ENCODE measurements at regions not wholly inside any gene's neighbourhood (a gene's known extent, or its start where the extent isn't known, plus 50 kb on each side); places are given as distances from the start of the nearest gene placed in this dataset.

DNA sequence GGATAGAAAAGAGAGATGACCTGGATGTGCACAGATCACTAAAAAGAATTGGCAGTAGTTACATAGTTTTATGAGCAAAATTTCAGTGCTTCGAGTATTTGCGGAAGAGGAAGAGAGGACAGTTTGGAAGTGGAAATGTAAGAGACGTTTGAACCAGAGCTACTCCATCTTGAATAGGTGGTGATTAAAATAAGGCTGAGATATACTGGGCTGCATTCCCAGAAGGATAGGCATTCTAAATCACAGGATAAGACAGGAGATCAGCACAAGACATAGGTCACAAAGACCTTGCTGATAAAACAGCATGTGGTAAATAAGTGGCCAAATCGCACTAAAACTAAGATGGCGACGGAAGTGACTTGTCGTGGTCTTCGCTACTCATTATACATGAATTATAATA, 453.3 kb downstream of the COL11A1 start:
- intact Hi-C loops (cut with DNase I; ENCODE audit: low total_unique reads), result no loop called here
- no peak for DNase-seq
- H3K9me3 ChIP-seq, result peaks cover 0 to 8% (median 4%) of the 10 kb centered on the region in 8 donors
- H3K27ac ChIP-seq, result no peak overlapping the region
- no peaks in the 10 kb centered on the region for H3K4me1 ChIP-seq
- H3K27me3 ChIP-seq (replicated peaks in 1 of 7), result no peaks in the 10 kb centered on the region
- 91 to 96% (median 94%) methylated on average over 8 of the region's 8 CpGs for WGBS, 5 donors
- no peaks in the 10 kb centered on the region for H3K36me3 ChIP-seq
- TF ChIP-seq POLR2AphosphoS5 (IDR thresholded peaks at IDR 0.05) (no peak), POLR2A (IDR thresholded peaks at IDR 0.05) (no peak)
- TF ChIP-seq, protein P1, sequence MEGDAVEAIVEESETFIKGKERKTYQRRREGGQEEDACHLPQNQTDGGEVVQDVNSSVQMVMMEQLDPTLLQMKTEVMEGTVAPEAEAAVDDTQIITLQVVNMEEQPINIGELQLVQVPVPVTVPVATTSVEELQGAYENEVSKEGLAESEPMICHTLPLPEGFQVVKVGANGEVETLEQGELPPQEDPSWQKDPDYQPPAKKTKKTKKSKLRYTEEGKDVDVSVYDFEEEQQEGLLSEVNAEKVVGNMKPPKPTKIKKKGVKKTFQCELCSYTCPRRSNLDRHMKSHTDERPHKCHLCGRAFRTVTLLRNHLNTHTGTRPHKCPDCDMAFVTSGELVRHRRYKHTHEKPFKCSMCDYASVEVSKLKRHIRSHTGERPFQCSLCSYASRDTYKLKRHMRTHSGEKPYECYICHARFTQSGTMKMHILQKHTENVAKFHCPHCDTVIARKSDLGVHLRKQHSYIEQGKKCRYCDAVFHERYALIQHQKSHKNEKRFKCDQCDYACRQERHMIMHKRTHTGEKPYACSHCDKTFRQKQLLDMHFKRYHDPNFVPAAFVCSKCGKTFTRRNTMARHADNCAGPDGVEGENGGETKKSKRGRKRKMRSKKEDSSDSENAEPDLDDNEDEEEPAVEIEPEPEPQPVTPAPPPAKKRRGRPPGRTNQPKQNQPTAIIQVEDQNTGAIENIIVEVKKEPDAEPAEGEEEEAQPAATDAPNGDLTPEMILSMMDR (IDR thresholded peaks at IDR 0.05 in 8 of 11, conservative IDR thresholded peaks at IDR 0.05 in 3 of 11), result no peak
- no peak overlapping the region for H3K4me3 ChIP-seq

DNA sequence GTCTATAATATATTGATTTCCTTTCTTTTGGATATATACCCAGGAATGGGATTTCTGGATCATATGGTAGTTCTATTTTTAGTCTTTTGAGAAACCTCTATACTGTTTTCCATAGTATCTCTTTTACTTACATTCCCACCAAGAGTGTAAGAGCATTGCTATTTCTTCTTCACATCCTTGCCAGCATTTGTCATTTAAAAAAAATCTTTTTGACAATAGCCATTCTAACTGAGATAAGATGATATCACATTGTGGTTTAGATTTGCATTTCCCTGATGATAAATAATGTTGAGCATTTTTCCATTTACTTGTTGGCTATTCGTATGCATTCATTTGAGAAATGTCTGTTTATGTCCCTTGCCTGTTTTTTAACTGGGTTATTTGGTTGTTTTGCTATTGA, 467.4 kb downstream of the COL11A1 start:
- H3K36me3 ChIP-seq, result no peaks in the 10 kb centered on the region
- no peak overlapping the region for H3K27ac ChIP-seq
- H3K4me1 ChIP-seq, result no peaks in the 10 kb centered on the region
- H3K9me3 ChIP-seq, result peaks cover 0 to 2% (median 0%) of the 10 kb centered on the region in 8 donors
- 62 to 79% (median 66%) methylated on average over 1 of the region's 1 CpG for WGBS, 5 donors
- no peaks in the 10 kb centered on the region for H3K27me3 ChIP-seq (replicated peaks in 1 of 7)
- no peak for TF ChIP-seq POLR2A (IDR thresholded peaks at IDR 0.05)
- intact Hi-C loops (cut with DNase I; ENCODE audit: low total_unique reads), result no loop called here
- DNase-seq, result no peak
- H3K4me3 ChIP-seq, result no peak overlapping the region

DNA sequence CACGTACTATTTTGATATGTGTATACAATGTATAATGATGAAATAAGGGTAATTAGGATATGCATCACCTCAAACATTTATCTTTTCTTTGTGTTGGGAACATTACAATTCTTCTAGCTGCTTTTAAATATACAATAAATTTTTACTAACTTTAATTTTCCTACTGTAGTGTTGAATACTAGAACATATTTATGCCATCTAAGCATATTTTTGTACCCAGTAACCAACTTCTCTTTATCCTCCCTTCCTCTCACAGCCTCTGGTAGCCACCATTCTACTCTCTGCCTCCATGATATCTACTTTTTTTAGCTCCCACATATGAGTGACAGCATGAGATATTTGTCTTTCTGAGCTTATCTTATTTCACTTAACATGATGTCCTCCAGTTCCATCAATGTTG, 468.0 kb downstream of the COL11A1 start:
- intact Hi-C loops (cut with DNase I; ENCODE audit: low total_unique reads), result no loop called here
- no peaks in the 10 kb centered on the region for H3K27me3 ChIP-seq (replicated peaks in 1 of 7)
- TF ChIP-seq POLR2A (IDR thresholded peaks at IDR 0.05) (no peak), POLR2AphosphoS5 (IDR thresholded peaks at IDR 0.05) (no peak)
- TF ChIP-seq, protein P1 (IDR thresholded peaks at IDR 0.05 in 8 of 11, conservative IDR thresholded peaks at IDR 0.05 in 3 of 11), result no peak
- H3K27ac ChIP-seq, result no peak overlapping the region
- H3K4me3 ChIP-seq, result no peak overlapping the region
- no peaks in the 10 kb centered on the region for H3K4me1 ChIP-seq
- WGBS, 5 donors, result 69 to 95% (median 88%) methylated on average over 1 of the region's 1 CpG
- peaks cover 0 to 2% (median 0%) of the 10 kb centered on the region in 8 donors for H3K9me3 ChIP-seq
- no peak for DNase-seq
- H3K36me3 ChIP-seq, result no peaks in the 10 kb centered on the region

DNA sequence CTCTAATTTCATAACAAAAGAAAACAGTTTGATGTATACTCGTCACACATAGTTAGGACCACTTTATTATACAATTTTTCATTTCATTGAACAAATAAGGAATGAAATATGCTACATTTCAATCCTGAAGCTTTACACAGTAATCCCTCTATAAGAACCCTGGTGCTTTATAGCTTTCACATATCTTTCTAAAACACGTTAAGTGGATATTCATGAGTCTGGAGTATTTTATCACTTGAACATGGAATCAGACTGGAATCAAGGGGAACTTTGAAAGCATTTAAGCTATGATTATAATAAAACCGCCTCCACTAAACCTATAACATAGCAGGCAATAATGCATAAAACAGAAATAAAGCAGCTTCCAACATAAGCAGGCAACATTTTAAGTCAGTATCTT, 476.6 kb downstream of the COL11A1 start:
- intact Hi-C loops (cut with DNase I; ENCODE audit: low total_unique reads), result no loop called here
- DNase-seq, result no peak
- TF ChIP-seq, protein P1 (IDR thresholded peaks at IDR 0.05 in 8 of 11, conservative IDR thresholded peaks at IDR 0.05 in 3 of 11), result no peak
- TF ChIP-seq POLR2AphosphoS5 (IDR thresholded peaks at IDR 0.05), result no peak
- TF ChIP-seq POLR2A (IDR thresholded peaks at IDR 0.05), result no peak
- no peak overlapping the region for H3K4me3 ChIP-seq
- H3K36me3 ChIP-seq, result no peaks in the 10 kb centered on the region
- no peaks in the 10 kb centered on the region for H3K4me1 ChIP-seq
- no peaks in the 10 kb centered on the region for H3K27me3 ChIP-seq (replicated peaks in 1 of 7)
- no peak overlapping the region for H3K27ac ChIP-seq
- WGBS, 5 donors, result 58 to 80% (median 73%) methylated on average over 3 of the region's 3 CpGs
- no peaks in the 10 kb centered on the region for H3K9me3 ChIP-seq

DNA sequence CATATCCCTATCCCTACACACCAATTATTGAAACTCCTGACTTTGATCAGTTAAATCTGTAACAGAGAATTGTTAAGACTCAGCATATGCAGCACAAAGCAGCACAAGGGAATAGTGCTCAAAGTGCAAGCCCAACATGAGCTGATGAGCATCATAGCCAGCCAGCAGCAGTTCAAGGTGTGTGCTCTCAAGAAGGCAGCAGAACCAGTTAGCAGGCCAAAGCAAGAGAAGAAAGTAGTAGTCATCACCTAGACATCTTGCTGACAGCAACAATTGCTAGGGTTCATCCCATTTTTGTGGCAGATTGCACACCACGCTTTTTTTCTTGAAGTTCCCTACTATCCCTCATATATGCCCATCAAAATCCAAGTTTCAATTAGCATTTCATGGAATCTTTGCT, 478.3 kb downstream of the COL11A1 start:
- no peaks in the 10 kb centered on the region for H3K27me3 ChIP-seq (replicated peaks in 1 of 7)
- 71 to 88% (median 79%) methylated on average over 1 of the region's 1 CpG for WGBS, 5 donors
- no peaks in the 10 kb centered on the region for H3K4me1 ChIP-seq
- intact Hi-C loops (cut with DNase I; ENCODE audit: low total_unique reads), result no loop called here
- no peak overlapping the region for H3K27ac ChIP-seq
- no peak for TF ChIP-seq POLR2A (IDR thresholded peaks at IDR 0.05)
- TF ChIP-seq, protein P1 (IDR thresholded peaks at IDR 0.05 in 8 of 11, conservative IDR thresholded peaks at IDR 0.05 in 3 of 11), result no peak
- TF ChIP-seq POLR2AphosphoS5 (IDR thresholded peaks at IDR 0.05), result no peak
- no peak for DNase-seq
- no peak overlapping the region for H3K4me3 ChIP-seq
- peaks cover 0 to 3% (median 0%) of the 10 kb centered on the region in 8 donors for H3K9me3 ChIP-seq
- H3K36me3 ChIP-seq, result no peaks in the 10 kb centered on the region

Data from spleen (tissue), 11 donors.